CD4-positive, alpha-beta T cell (primary cell): ENCODE measurements at regions not wholly inside any gene's neighbourhood (a gene's known extent, or its start where the extent isn't known, plus 50 kb on each side); places are given as distances from the start of the nearest gene placed in this dataset.

Experiments used
- ATAC-seq: fragments of 200-7000 bp; cut with Tn5 transposase; one replicate; pipeline ENCODE4 v1.10.0; 2022; ENCODE audit warnings: mild to moderate bottlenecking; ENCODE audit not compliant: poor library complexity
- CTCF ChIA-PET: fragments of 350-600 bp; sonication (Branson Sonifier 250); formaldehyde crosslinking; loops from one replicate; lab custom pipeline; 2021; ENCODE audit warnings: antibody characterized with exemption, inconsistent platforms; lab: Charles Lee
- POLR2A ChIA-PET: fragments of 350-600 bp; sonication (Branson Sonifier 250); formaldehyde crosslinking; loops from one replicate; lab custom pipeline; 2021; ENCODE audit warnings: antibody characterized with exemption, inconsistent platforms; lab: Charles Lee
- DNase-seq, 14 experiments: peaks; one replicate each; pipeline ENCODE4 v3.0.0-alpha.2; 2013 to 2020; ENCODE audit warnings: mixed read lengths in 2 of 14
- H3K27ac ChIP-seq, 2 donors: one replicate each; pipeline versions ENCODE4 v1.5.1 to v1.7.0; 2013; ENCODE audit warnings: low read length in 2 of 2, low read depth in 1 of 2, mild to moderate bottlenecking in 1 of 2
- H3K27me3 ChIP-seq, 2 experiments: 1 replicate in 1 of 2; 2 replicates in 1 of 2; pipeline versions ENCODE4 v1.6.1 to v1.7.0; 2013; ENCODE audit warnings: low read length in 2 of 2, control low read depth in 1 of 2, mild to moderate bottlenecking in 1 of 2, moderate library complexity in 1 of 2; ENCODE audit not compliant: insufficient read depth in 2 of 2, control insufficient read depth in 1 of 2
- H3K36me3 ChIP-seq: one replicate; pipeline ENCODE4 v1.6.1; 2013; ENCODE audit warnings: low read length, control low read depth; ENCODE audit not compliant: insufficient read depth
- H3K4me1 ChIP-seq: one replicate; pipeline ENCODE4 v1.6.1; 2013; ENCODE audit warnings: low read length, control low read depth; ENCODE audit not compliant: insufficient read depth
- H3K4me3 ChIP-seq: one replicate; pipeline ENCODE4 v1.5.1; 2013; ENCODE audit warnings: mild to moderate bottlenecking, low read length, moderate library complexity
- H3K9me3 ChIP-seq, 2 experiments: 1 replicate in 1 of 2; 2 replicates in 1 of 2; pipeline versions ENCODE4 v1.6.1 to v1.7.0; 2013; ENCODE audit warnings: low read length in 2 of 2, mild to moderate bottlenecking in 2 of 2, control low read depth in 1 of 2, moderate library complexity in 1 of 2; ENCODE audit not compliant: control insufficient read depth in 1 of 2, insufficient read depth in 1 of 2
- H3K27ac Mint-ChIP-seq: one replicate; pipeline ENCODE4 v1.8.0; 2020; ENCODE audit warnings: mixed read lengths
- H3K27me3 Mint-ChIP-seq: one replicate; pipeline ENCODE4 v1.8.0; 2021; ENCODE audit warnings: mixed read lengths
- H3K36me3 Mint-ChIP-seq: one replicate; pipeline ENCODE4 v1.8.0; 2021; ENCODE audit warnings: low read depth, mixed read lengths
- H3K4me1 Mint-ChIP-seq: one replicate; pipeline ENCODE4 v1.8.0; 2021; ENCODE audit warnings: low read depth, mixed read lengths
- H3K4me3 Mint-ChIP-seq: one replicate; pipeline ENCODE4 v1.8.0; 2020; ENCODE audit warnings: mild to moderate bottlenecking, mixed read lengths
- H3K9me3 Mint-ChIP-seq: one replicate; pipeline ENCODE4 v1.8.0; 2020; ENCODE audit warnings: mixed read lengths
- intact Hi-C, 2 experiments: fragments of 100-400 bp; cut with DNase I in 1 of 2; cut with micrococcal nuclease in 1 of 2; formaldehyde crosslinking; loops; one replicate each; pipeline versions ENCODE4 v1.15.1 to v1.9.0; 2023 to 2025; cut with DNase I, micrococcal nuclease
- TF ChIP-seq, protein P1 (sequence below): fragments of 200-600 bp; IDR thresholded peaks from one replicate; pipeline ENCODE4 v1.8.0; 2022; ENCODE audit warnings: antibody characterized with exemption, mild to moderate bottlenecking

GRCh38 chr2:729376-729861 lies 52.2 kb upstream of the TMEM18 start:
- Histone ChIP-seq H3K36me3 (no peaks in the 10 kb centered on the region), H3K4me3 (no peak overlapping the region), H3K27ac (no peak overlapping the region), H3K4me1 (no peaks in the 10 kb centered on the region), H3K9me3 (no peaks in the 10 kb centered on the region), H3K27me3 (peaks cover 0 to 3% of the 10 kb centered on the region in 2 experiments)
- Mint-ChIP-seq H3K9me3 (no peaks in the 10 kb centered on the region), H3K36me3 (no peaks in the 10 kb centered on the region), H3K4me3 (no peak overlapping the region), H3K27me3 (peaks cover 20% of the 10 kb centered on the region), H3K27ac (no peak overlapping the region), H3K4me1 (no peaks in the 10 kb centered on the region)
- CTCF ChIA-PET = no interaction called here
- intact Hi-C loops = no loop called here
- TF ChIP-seq, protein P1, sequence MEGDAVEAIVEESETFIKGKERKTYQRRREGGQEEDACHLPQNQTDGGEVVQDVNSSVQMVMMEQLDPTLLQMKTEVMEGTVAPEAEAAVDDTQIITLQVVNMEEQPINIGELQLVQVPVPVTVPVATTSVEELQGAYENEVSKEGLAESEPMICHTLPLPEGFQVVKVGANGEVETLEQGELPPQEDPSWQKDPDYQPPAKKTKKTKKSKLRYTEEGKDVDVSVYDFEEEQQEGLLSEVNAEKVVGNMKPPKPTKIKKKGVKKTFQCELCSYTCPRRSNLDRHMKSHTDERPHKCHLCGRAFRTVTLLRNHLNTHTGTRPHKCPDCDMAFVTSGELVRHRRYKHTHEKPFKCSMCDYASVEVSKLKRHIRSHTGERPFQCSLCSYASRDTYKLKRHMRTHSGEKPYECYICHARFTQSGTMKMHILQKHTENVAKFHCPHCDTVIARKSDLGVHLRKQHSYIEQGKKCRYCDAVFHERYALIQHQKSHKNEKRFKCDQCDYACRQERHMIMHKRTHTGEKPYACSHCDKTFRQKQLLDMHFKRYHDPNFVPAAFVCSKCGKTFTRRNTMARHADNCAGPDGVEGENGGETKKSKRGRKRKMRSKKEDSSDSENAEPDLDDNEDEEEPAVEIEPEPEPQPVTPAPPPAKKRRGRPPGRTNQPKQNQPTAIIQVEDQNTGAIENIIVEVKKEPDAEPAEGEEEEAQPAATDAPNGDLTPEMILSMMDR = no peak
- POLR2A ChIA-PET = no interaction called here
- DNase-seq (no peak), ATAC-seq (no peak)

GRCh38 chr2:728165-728564 lies 51.0 kb upstream of the TMEM18 start:
- no peak for ATAC-seq
- H3K27me3 Mint-ChIP-seq = peaks cover 28% of the 10 kb centered on the region
- Histone ChIP-seq H3K4me1 (no peaks in the 10 kb centered on the region), H3K9me3 (no peaks in the 10 kb centered on the region), H3K27ac (no peak overlapping the region), H3K4me3 (no peak overlapping the region), H3K36me3 (no peaks in the 10 kb centered on the region), H3K27me3 (peaks cover 0 to 6% of the 10 kb centered on the region in 2 experiments)
- H3K4me3 Mint-ChIP-seq = no peak overlapping the region
- no peaks in the 10 kb centered on the region for H3K9me3 Mint-ChIP-seq
- no peaks in the 10 kb centered on the region for H3K36me3 Mint-ChIP-seq
- ChIA-PET CTCF (no interaction called here), POLR2A (no interaction called here)
- no peak overlapping the region for H3K27ac Mint-ChIP-seq
- no peaks in the 10 kb centered on the region for H3K4me1 Mint-ChIP-seq
- TF ChIP-seq, protein P1 = no peak
- no peak for DNase-seq
- intact Hi-C loops = no loop called here

DNA sequence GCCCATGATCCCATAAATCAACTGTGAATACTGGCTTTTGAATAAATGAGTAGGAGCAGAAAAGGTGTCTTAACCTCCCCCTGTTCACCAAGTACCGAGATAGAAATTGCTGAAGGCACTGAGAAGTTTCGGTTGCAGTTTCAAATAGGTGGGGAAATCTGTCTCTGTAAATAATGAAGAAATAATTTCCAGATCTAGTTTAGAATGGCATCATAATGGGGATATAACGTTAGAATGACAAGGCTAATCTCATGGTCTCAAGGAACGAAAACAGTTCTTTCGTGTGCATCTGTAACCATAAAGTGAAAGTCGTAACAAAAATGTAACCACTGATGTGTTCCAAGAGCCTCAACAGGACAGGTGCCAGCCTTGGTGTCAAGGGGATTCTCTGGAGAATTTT lies 49.9 kb upstream of the TMEM18 start:
- H3K9me3 ChIP-seq = no peaks in the 10 kb centered on the region
- no peak for DNase-seq
- Mint-ChIP-seq H3K9me3 (no peaks in the 10 kb centered on the region), H3K4me1 (no peaks in the 10 kb centered on the region), H3K27me3 (peaks cover 34% of the 10 kb centered on the region), H3K27ac (no peak overlapping the region), H3K36me3 (no peaks in the 10 kb centered on the region), H3K4me3 (no peak overlapping the region)
- H3K36me3 ChIP-seq = no peaks in the 10 kb centered on the region
- TF ChIP-seq, protein P1 = no peak
- no peaks in the 10 kb centered on the region for H3K4me1 ChIP-seq
- POLR2A ChIA-PET = no interaction called here
- H3K27ac ChIP-seq = no peak overlapping the region
- ATAC-seq = no peak
- H3K27me3 ChIP-seq = peaks cover 0 to 6% of the 10 kb centered on the region in 2 experiments
- intact Hi-C loops = no loop called here
- no peak overlapping the region for H3K4me3 ChIP-seq
- CTCF ChIA-PET = no interaction called here
